ENCODE measurements at regions not wholly inside any gene's neighbourhood (a gene's known extent, or its start where the extent isn't known, plus 50 kb on each side); places are given as distances from the start of the nearest gene placed in this dataset.

DNA sequence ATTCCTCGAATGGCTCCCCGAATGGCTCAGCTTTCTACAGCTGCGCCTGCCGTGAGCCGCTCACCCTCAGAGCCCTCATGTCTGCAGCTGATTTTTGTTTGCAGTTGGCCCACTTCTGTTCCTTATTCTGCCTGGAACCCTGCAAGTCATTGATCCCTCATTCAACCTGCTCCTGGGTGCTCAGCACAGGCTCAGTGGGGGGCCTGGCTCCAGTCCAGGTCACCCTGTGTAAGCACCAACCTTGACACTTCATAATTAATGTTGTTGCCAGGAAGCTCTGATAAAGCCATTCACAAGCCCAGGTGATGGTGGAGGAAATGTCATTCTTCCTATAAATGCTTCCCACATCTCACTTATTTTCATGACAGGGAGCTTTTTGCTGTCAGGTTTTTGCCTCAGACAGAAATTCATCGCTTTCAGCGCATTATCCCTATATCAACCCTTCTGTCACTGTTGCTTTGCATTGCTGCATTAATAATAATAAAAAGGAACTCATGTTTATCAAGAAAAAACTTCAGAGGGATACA, 85.7 kb downstream of the F11 start:
- no peak for DNase-seq (ENCODE audit: low spot score)

DNA sequence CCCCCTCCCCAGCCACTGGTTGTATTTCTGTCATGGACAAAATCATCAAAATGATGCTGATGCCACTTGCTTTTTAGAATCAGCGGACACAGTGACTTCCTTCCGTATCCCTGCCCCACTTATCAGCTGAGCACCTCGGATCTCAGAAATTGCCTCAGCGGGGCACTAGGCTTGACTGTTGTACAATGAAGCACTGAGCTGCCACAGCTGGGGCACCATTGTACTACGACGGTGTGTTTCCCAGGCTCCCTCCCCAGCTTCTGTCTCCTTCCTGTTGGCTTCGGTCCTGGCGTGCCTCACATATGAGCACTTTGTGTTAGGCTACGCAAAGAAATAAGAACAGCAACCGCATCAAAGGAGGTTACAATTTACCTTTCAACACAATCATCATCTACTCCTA, 82.4 kb downstream of the F11 start:
- no peak for DNase-seq (ENCODE audit: low spot score)

DNA sequence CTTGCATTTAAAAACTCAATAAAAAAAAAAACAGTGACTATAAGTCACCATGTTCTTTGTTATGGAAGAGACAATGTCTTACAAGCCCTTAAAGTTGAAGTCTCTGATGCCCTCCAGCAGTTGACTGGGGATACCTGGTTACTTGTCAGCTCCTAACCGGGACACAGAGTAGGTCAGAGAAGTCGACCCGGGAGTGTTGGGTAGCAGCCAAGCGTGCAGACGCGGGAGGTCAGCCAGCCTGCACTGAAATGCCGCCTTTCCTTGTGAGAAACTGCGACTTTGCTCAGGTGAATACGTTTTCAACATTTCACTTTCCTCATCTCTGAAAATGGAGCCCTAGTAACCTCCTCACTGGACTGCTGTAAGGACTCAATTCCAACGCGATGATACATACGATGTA, 81.8 kb downstream of the F11 start:
- no peak for DNase-seq (ENCODE audit: low spot score)

DNA sequence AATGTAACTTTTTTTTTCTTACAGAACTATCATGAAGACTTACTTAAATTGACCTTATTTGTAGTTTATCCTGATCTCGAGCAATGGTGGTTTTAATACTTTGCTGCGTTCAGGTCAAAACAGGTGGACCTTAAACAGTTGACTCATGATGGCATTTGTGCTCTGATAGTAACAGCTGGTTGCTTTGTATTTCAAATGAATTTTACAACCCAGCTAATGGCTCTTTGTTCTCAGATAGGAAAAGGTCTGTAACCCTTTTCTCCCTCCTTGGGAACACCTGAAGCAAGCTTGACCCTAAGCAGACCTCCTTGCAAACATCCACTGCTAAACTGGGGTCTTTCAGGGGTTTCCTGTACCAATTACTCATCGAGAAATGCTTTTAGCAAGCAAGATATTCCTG, 79.2 kb downstream of the F11 start:
- no peak for DNase-seq (ENCODE audit: low spot score)

DNA sequence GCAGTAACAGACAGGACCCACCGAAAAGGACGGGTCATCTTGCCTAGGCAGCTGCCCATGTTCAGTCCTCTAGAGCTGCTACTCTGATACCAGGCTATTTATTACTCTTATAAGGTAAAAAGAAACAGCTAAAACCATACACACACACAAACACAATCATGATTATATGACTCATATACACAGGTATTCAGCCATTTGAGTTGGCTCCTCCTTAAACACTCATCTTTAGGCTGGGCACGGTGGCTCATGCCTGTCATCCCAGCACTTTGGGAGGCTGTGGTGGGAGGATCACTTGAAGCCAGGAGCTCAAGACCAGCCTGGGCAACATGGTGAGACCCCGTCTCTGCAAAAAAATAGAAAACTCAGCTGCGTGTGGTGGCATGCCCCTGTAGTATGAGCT, 76.6 kb downstream of the F11 start:
- DNase-seq (ENCODE audit: low spot score), result no peak

DNA sequence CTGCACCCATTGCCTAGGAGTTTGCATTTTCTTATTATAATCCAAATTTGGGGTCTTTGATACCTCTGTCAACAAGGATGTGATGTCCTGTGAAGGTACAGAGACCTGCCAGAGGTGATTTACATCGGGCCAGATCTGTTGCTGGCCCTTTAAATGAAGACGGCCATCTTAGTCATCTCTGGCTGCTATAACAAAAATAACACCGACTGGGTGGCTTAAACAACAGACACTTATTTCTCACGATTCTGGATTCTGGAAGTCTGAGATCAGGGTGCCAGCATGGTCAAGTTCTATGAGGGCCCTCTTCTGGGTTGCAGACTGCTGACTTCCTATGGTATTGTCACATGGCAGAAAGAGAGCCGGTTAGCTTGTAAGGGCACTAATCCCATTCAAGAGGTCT, 75.7 kb downstream of the F11 start:
- no peak for DNase-seq (ENCODE audit: low spot score)
